ENCODE measurements at regions not wholly inside any gene's neighbourhood (a gene's known extent, or its start where the extent isn't known, plus 50 kb on each side); places are given as distances from the start of the nearest gene placed in this dataset.
"Not testable (repeated sequence)": the region's sequence is repeated elsewhere in the genome, so short reads cannot be mapped to it uniquely, and the experiment has no call there.

DNA sequence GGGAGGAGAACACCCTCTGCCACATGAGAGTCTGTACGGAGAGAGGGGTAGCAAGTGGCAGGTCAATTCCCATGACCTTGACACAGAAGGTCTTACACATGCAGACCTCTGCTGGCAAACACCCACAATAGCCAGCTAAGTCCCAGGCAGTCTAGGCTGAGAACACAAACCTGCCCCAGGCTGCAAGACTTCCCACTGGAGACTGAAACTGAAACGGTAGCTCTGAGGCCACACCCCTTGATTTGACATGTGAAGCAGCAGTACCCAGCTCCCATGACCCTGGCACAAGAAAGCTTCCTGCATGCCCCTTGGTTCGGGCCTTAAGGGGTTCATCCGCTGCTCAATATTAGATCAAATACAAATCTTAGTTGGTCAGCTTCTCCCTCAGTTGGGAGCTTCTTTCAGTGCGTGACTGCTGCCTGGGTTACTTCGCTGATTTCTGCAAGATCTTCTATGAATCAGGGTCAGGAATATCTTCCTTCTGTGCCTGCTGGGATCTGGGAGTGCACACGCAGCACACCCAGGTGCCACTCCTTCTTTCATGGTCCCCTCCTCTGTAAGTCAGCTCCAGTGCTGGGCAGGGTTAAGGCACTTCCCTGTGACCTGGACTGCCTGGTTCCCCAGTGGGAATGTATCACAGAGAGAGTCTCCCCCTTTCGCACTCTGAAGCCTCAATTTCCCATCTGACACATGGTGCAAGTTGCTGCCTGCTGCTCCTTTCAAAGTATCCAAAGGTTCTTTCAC is 187.2 kb upstream of the NPAP1 start:
- not testable (repeated sequence) for DNase-seq

DNA sequence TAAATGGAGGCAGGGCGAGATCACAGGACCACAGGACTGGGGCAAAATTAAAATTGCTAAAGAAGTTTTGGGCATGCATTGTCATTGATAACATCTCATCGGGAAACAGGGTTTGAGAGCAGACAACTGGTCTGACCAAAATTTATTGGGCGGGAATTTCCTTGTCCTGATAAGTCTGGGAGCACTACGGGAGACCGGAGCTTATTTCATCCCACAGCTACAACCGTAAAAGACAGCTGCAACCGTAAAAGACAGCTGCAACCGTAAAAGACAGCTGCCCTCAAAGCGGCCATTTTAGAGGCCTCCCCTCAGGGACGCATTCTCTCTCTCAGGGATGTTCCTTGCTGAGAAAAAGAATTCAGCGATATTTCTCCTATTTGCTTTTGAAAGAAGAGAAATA is 170.4 kb upstream of the NPAP1 start:
- DNase-seq = not testable (repeated sequence)

DNA sequence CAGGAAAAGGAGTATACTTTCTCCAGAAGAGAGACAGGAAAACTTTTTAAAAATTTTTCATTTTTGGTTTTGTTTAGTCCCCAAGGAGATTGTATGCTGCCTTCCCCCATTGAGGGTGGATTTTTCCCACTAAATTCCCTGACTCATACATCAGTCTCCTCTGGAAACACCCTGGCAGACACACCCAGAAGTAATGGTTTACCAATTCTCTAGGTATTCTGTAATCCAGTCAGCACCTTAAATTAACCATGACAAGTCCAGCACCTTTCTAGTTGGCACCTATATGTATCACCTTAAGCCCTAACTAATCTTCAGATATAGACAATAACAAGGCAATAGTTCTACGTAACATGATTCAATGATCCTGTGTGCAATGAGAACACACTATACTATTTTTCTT is 165.9 kb upstream of the NPAP1 start:
- DNase-seq = not testable (repeated sequence)

DNA sequence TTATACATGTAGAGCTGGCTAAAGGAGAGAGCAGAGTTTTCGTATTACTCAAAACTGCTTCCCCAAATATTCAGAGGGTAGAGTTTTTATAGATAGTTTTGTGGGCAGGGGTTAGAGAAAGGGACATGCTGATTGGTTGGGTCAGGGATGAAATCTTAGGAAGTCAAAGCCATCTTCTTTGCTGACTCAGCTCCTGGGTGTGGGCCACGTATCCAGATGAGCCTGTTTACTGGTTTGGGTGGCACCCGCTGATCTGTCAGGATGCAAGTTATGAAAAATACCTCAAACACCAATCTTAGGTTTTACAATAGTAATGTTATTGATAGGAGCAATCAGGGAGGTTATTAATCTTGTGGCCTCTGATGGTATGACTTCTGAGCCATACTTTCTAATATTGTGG is 164.0 kb upstream of the NPAP1 start:
- DNase-seq = not testable (repeated sequence)

DNA sequence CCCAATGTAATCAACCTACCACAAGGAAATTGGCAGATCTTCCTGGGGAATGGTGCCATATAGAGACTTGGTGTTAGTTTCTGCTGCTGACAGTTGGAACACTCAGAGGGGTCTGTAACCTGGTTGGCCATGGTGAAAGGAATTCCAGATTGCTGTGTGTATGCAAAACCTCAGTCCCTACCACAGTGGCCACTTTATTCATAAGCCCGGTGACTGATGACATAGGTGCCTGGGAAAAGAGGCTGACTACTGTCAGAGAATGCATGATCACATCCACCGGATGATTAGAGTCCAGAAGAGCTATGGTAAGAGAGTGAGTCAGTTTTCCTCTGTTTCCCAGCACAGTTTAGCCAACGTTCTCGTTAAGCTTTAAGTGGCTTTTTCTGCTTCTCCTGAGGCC is 156.8 kb upstream of the NPAP1 start:
- not testable (repeated sequence) for DNase-seq

DNA sequence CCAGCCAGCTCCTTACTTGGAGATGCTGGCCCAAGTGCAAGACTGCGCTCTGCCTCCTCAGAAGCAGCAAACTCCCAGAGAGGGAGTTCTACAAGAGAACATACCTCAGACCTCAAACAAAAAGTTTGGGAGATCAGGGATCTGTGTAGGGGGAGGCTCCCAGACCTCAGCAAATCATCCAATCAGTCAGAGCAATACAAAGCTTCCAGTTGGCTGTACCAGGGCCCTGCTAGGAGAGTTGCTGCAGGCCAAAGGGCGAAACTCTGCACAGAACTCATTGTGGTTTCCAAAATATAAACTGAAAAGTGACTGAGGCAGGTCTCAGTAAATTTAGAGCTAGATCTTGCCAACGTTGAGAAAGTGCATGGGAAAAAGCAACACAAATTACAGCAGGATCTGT is 144.3 kb upstream of the NPAP1 start:
- not testable (repeated sequence) for DNase-seq

DNA sequence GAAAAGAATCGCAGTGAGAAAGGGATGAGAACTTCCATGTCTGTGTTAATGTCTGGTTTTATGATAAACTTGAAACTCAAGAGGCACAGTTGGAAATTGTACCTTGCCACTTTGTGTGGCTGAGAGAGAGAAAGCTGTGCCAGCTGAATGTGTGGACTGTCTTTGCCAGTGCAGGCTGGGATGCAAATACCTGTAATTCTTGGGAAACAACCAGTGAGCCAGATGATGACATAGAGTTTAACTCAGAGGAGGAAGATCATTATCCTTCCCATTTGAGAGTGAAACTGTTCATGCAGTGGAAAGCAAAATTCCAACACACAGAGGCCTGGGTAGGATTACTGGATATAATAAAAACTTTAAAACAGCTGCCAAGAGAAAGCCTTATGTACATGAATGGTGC is 141.5 kb upstream of the NPAP1 start:
- DNase-seq = not testable (repeated sequence)

DNA sequence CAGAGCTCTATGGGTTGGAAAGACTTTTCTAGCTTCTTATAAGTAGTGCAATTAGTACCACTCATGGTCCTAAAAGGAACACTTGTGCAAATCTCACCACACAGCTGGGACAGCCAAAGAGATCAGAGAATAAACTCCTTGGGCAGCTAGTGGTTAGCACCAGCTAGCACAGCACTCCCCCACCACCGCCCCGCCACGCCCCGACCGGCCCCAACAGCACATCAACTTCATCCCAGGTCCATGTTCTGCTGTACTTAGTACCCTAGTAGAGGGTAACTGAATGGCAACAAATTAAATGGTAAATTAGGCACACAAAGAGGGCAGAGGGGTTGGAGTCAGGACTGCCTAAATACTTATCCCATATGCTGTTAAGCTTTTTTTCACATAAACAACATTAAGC is 118.3 kb upstream of the NPAP1 start:
- not testable (repeated sequence) for DNase-seq

DNA sequence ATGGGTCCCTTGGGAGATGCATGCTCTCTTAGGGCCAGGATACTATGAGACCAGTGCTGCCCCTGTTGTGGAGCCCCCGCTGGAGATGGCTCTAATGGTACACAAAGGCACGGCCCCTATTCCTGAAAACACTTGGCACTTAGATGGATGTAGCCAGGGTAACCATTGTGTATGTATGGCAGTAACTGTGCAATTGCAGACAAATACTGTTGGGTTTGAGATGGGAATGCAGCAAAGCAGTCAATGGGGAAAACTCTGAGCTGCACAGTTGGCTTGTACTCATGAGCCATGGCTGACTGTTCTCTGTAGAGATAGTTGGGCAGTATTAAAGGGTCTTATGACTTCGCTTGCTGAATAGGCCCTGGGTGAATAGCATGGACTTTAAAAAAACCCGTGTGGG is 67.9 kb upstream of the NPAP1 start:
- DNase-seq = no peak

DNA sequence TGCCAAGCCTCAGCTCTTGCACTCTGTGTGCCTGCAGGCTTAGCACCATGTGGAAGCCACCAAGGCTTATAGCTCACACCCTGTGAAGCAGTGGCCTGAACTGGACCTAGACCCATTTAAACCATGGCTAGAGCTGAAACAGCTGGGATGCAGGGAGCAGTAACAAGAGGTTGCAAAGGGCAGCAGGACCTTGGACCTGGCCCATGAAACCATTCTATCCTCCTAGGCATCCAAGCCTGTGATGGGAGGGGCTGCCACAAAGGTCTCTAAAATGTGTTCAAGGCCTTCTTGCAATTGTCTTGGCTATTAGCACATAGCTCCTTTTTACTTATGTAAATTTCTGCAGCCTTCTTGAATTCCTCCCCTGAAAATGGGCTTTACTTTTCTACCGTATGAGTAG is 57.9 kb upstream of the NPAP1 start:
- DNase-seq = no peak

DNA sequence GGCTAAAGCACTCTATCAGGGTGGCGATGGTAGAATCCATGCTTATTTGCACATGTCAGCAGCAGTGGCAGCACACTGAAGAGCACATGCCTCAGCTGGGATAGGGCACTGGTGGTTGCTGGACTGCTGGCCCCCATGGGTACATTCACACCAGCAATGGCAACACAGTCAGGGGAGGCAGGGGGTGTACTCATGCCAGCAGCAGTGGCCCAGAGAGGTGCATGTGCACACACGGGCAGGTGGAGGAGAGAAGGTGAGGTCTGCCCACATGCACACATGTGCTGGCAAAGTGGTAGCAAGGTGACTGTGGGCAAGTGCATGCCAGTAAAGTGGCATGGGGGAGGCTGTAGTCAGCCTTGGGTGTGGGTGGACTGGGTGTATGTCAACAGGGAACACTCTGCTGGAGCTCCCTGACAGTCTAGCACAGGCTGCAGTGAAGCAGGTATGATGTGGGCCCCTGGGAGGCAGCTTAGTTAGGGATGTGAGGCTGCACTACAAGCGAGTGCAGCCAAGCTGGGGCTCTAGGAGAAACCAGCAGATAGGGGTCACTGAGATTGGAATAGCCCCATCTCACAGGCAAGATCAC is 53.9 kb upstream of the NPAP1 start:
- no peak for DNase-seq

Measured in hypothalamus (tissue), 51 donors.